Right hindlimb (tissue), 1 donor: ENCODE measurements at regions not wholly inside any gene's neighbourhood (a gene's known extent, or its start where the extent isn't known, plus 50 kb on each side); places are given as distances from the start of the nearest gene placed in this dataset.
"Not testable (repeated sequence)": the region's sequence is repeated elsewhere in the genome, so short reads cannot be mapped to it uniquely, and the experiment has no call there.

Experiments used
- DNase-seq: peaks from one replicate; pipeline ENCODE4 v3.0.0-alpha.2; 2018

DNA sequence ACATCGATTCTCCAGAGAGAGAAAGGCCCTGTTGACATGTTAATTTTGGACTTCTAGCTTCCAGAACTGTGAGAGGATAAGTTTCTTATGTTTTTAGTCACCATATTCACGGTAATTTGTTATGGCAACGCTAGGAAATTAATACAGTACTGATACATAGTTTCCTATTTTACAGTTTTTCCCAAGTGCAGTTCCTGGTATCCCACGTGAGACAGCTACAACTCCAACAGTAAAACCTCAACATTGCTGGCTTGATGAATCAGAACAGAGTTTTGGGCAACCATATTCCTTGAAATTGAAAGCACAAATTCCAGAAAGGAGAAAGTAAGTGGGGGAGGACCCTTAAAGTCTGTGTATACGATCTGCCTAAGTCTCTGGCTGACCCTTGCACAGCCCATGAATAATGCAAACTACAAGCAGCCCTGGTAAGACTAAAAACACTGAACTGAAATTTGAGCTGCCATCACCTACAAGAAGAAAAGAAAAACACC is 505.1 kb upstream of the NRSN1 start:
- peak; percentile 31 for DNase-seq

DNA sequence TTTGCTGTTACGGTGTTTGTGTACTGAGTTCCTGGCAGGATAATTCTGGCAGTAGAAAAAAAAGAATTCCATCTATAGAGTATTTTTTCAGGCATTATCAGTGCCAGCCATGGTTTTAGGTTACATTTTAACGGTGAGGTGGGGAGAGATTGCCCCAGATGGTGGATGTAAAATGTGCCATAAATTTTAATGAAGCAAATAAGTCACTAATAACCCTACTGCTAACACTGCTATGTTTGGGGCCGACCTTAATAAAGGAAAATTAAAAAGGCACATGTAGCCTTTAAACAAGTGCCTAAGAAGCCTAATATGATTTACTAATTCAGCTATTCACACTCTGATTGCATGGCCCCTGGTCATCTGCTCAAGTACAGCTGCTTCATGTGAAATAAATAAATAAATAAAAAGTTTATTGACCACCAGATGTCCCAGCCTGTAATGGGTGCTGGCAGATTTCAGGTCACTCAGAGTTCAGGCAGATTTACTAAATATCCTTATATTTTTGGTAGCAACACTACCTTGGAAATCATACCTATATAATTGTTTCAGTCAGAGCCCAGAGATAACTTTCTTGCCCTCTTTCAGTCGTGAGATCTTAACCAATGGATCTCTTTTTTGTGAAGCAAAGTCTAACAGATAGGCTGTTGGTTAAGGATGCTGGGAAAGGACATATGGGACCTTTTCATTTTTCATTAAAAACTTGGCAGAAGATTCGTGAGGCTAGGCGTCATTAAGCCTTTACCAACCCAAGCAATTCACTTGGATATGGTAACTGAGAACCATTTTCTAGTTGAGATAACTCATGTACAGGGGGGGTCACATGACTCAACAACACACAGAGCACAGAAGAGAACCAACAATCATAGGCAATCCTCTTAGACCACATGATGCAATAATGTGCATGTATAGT is 495.0 kb upstream of the NRSN1 start:
- no peak for DNase-seq

DNA sequence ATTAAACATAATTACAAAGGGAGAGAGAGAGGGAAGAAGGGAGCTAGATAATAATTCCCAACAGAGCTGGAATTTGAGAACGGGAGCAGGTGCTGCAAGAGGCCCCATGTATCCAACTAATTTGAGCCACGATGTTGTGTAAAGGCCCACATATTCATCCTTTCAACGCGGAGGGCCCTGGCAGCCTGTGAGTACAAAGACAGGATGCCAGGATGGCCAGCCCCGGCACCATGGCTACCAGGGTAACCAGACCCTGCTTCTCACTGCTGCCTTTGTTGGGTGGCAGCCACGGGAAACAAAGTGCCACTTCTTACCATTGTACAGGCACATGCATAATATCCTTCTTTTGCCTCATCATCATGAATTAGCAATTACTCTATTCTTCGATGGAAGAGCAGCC is 492.0 kb upstream of the NRSN1 start:
- DNase-seq, result peak; percentile 22

DNA sequence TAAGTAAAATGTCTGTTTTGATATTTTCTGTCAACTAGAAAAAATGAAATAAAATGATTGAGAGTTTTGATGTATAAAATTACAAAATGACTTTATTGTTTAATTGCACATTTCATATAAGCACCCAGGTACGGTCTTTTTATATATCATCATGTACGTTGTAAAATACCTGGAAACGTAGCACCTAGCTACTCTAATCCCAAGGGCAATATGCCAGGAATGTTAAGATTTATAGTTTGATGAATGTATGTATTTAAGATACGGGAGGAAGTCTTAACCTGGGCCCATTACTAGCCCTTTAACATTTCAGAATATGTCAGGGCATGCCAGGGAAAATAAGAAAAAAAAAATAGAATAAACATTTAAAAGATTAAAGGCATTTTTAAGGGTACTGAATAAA is 490.9 kb upstream of the NRSN1 start:
- no peak for DNase-seq

DNA sequence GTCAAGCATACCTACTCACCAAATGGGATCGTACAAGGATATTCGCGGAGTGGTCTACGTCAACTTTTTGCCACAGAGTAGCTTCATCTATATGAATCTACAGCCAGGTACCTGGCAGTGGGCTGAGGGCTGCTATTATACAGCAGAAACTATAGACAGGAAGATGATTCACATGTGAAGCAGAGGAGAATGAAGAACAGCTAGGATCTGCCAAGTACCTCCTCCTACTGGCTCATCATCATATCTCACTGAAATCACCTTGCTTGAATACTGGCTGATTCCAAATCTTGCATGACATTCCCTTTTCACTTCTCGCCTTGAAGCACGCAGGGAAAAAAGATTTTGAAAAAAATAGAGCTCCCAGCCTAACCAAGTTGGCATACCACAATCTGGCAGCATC is 488.7 kb upstream of the NRSN1 start:
- no peak for DNase-seq

DNA sequence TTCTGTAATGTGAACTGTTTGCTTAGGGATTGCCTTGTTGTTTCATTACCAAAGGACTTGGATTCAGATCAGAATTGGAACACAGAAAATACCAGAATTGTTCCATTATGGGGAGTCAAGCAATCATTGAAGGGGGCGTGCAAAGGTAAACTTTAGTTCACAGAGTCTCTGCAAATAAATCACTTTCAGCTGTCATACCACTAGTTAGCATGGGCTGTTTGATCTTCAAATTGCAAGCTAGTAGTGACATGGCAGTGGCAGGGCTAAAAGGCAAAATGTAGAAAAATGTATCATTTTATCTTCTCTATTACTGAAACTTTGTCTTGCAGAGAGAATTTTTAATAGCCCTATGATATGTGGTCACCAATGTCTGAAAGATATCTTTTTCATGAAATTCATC is 483.2 kb upstream of the NRSN1 start:
- DNase-seq, result no peak

DNA sequence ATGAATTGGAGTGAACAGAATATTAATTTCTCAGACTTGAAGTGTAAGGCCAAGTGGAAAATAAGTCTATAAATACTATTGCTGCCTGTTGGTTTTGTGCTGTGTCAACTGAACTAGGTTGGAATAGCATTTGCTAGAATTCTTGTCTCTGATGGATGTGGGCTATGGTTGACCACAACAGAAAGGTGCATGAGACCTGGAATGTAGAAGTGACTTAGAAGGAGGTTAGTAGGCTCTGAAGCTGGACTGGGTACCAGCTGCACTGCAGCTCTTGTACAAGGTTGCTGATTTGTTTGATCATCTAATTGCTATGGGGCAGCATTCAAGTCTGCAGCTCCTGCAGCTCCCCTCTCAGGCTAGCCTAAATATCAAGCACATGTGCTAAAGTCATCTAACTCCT is 479.0 kb upstream of the NRSN1 start:
- no peak for DNase-seq

DNA sequence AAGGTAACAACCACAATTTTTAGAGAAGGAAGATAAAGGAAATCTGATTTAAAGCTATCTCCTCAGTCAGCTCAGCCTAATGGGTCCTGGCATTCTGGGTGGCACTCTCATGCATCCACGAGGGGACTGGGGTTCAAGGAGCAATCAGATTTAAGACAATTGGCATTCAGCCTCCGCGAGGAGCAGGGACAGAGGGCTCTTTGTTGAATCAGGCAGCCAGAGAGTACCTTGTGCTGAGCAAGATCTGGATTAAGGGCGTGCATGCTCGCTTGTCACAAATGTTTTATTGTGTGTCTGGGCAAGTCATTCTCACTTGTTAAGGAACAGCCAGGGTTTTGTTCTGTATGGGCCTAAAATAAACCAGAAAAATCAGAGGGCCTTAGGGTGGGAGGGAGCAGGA is 475.3 kb upstream of the NRSN1 start:
- DNase-seq, result peak; percentile 21

DNA sequence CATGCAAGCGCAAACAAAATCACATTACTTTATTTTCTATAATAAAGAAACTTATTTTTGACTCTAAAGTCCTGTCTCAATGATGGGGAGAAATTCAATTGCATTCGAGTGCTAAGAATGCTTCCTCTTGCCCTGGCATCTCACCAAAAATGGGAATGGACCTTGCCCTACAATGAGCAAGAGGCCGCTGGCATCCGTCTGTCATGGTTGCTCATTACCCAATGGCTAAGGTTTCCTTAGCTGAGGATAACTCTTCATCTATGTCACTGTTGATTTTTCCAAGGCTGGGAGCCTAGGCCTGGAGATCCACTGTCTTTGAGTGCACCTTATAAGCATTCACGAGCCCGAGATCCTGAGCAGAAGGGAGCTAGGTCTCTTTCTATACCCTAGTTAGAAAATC is 471.3 kb upstream of the NRSN1 start:
- no peak for DNase-seq

DNA sequence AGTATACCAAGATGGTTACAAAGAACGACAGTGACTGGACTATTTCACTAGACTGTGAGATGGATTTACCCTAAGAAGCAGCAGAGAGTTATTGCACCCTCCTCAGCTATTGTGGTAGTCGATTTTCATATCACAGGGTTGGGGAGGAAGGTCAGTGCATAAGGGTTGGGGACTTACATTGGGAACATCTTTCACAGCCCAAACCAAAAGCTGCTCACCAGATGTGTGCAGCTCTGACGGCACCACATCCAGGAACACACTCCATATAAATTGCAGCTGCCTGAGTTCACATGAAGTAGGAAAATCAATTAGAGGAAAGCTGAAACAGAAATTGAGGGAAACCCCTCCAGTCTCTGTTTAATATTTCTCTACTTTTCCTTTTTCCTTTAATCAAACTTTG is 470.5 kb upstream of the NRSN1 start:
- peak; percentile 47 for DNase-seq

DNA sequence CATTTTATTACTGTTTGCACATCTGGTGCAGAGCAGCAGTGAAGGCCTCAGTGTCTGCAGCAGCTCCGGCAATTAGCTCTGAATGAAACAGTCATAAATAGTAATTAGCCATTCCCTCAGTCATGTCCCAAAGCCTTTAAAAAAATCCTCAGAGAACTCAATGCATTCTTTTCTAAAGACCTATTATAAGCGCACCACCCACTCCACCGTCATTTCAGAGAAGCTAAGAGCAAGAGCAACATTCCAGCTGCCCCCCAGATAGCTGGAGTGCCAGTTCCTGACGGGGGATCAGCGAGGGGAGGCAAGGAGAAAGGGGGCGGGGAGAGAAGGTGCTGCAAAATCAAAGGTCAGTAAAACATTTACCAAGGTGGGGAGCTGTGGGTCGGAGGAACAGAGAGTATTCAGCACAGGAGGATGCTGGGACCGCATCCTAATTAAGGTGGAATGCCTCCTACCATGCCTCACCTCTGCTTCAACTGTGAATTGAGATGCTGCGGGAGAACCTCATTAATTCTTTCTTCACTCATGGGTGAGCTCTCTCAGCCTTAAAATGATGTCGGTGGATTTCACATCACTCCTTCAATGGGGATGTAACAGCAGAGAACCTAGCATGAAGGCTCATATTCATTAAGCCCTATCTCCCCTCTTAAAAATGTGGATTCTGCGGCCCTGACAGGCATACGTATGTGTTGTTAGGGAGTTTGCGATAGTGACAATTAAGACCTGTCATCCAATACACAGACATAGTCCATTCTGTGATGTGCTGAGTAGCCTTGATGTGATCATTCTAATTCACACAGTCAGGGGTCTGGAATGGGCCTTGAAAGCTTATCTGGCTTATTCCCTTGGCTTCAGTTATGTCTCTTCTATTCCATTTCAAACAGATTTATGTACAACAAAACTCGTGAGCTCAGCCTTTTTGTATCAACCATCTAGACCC is 469.5 kb upstream of the NRSN1 start:
- DNase-seq, result no peak

DNA sequence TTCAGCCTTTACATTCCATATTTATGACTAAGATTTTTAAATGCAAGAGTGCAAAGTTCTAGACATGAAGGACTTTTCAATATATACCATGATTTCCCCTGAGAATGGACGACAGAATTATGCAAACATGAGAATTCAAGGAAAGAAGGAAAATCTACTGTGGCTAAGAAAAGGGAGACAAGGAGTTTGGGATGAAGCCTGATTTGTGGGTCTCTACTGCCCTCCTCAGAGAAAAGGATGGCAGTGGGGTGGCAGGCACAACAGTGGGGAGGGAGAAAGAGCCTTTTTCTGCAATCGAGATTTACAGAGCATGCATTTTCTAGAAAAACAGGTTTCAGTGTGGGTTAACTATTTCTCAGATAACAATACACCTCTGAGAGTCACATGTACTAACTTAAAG is 466.9 kb upstream of the NRSN1 start:
- DNase-seq, result peak; percentile 35

DNA sequence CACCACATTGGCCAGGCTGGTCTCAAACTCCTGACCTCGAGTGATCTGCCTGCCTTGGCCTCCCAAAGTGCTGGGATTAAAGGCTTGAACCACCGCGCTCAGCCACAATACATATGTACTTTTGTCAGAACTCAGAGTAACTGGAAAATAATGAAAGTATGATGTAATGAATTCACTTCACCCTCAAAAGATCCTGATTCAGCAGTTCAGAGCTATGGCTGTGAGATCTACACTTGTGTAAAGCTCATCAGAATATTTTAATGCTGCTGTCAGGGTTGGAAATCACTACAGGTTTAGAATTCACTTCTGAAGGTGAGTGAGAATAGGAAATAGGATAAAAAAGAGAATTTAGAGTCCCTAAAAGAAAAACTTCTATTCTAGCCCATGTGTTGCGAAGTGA is 464.5 kb upstream of the NRSN1 start:
- DNase-seq, result no peak

DNA sequence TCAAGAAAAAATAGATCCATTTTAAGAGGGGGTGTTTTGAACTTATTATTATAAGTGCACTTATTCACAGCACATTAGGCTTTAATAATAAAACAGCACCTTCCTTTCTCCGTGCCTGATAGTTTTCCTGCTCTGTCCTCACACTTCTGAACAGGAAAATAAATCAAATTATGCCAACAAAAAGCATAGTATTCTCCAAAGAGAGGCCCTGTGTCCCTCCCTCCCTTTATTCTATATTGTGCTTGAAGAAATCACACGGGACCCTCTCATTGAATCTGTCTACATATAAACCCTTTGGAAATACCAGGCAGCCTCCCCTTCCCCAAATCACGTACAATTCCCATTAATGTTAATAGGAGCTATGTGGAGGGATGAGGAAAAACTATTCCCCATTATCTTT is 462.9 kb upstream of the NRSN1 start:
- no peak for DNase-seq

DNA sequence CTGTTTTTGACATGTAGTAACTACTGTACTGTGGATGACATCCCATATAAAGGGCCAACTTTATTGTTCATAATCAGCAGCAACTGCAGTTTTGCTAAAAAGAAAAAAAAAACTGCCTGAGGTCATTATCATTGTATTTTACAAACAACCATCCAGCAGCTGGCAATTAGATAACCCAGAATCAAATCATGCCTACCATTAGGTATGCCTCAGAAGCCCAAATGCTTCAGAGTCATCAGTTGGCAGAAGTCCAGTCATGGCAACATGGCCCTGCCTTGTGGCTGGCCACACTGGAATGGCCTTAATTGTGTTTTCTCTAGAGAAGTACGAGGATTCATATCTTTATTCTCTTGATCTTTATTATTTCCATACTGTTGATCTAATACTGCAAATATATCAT is 462.4 kb upstream of the NRSN1 start:
- no peak for DNase-seq

DNA sequence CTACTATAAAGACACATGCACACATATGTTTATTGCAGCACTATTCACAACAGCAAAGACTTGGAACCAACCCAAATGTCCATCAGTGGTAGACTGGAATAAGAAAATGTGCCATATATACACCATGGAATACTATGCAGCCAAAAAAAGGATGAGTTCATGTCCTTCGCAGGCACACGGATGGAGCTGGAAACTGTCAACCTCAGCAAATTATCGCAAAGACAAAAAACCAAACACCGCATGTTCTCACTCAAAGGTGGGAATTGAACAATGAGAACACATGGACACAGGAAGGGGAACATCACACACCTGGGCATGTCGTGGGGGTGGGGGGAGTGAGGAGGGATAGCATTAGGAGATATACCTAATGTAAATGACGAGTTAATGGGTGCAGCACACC is 460.1 kb upstream of the NRSN1 start:
- DNase-seq, result not testable (repeated sequence)

DNA sequence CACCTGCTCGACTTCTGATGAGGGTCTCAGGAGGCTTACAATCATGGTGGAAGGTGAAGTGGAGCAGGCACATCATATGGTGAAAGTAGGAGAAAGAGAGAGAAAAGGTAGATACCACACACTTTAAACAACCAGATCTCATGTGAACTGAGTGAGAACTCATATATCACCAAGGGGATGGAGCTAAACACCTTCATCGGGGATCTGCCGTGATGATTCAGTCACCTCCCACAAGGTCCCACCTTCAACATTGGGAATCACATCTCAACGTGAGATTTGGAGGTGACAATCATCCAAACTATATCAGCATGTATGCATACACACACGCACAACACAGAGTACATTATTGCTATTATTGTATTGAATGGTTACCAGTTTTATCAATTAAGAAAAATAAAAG is 453.3 kb upstream of the NRSN1 start:
- DNase-seq, result no peak

DNA sequence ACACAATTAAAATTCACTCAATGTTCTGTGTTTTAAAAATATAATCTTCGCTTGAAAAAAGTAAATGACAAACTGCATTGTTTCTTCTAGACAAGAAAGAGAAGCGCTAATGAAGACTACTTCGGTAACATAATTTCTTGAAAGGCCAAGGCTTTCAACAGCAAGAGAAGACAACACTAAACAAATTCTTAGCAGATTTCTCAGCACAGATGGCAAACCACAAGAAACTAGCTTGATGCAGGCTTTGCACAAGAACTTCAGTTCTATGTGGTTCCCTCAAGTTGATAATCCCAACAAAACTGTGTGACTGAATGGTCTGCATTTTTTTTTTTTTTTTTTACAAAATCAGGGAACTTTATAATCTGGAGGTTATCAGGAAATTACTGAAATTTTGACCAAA is 447.4 kb upstream of the NRSN1 start:
- DNase-seq, result no peak

DNA sequence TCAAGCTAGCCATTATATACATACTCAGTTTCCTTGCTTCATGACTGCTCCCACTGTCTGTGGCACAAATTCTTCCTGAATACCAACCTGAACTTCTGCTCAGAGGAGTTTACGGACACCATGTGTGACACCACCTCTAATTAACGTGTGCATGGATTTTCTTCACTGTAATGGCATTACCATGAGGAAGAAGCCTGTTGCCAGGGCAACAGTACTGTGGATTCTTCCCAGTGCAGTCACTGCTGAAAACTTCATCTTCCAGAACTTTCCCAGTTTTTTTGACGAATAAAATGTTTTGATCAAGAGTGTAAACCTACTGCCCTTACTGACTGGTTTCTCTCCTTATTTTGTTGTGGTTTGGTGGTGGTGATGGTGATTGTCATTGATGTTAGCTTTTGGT is 444.3 kb upstream of the NRSN1 start:
- DNase-seq, result no peak

DNA sequence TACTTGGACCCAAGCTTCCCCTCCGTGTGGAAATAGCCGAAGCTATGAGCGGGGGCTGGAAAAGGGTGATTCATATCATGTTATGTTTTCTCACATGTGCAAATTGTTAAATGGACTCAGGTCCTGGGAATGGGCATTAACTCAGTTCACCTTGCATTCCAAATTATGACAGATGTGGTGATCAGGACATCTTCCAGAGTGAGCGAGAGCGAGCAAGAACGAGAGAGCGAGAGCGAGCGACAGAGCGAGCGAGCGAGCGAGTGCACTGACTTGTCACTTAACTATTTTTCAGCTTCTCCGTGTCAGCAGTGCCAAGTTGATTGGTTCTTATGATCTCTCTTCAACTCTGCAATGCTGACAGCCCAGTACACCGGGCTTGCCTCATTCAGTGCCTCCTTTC is 437.4 kb upstream of the NRSN1 start:
- DNase-seq, result no peak

DNA sequence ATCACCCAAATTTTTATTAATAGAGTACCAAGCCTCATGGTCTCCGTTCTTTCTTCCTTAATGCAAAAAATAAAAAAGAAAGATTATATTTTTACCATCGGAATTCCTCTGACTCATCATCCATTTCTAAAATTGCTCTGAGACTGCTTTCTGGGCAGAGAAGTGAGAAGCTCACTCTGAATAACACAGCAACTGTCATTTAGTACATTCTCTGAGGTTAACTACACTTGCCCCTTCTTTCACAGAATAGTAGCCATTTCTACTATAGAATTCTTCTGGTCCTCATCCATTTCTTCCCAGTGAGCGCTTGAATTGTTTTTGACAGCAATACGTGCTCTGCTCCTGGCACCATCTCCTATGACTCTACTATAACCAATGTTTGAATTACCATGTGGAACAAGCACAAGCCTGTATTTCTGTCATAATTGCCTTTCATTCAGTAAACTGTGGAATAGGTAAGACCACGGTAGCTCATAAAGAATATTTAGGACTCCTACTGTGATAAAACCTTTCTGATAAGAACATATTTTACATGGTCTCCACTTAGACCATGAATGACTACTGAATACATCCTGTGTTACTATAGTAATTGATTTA is 435.5 kb upstream of the NRSN1 start:
- no peak for DNase-seq

DNA sequence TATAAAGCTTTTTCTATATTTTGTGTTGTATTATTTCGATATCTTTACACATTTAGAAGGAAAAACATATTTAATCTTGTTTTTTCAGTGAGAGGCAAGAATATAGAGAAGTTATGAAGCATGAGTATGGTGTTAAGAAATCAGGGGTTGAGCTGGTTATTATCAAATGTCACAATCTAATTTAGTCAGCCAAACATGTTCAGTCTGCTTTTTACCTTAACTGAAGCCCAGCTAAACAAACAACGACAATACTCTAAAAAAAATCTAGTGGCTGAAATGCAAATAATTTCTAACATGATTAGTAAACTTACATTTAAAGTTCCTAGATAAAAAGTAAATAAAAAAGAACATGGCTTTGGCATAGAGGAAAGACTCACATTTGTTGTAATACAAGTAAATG is 433.8 kb upstream of the NRSN1 start:
- DNase-seq, result no peak

DNA sequence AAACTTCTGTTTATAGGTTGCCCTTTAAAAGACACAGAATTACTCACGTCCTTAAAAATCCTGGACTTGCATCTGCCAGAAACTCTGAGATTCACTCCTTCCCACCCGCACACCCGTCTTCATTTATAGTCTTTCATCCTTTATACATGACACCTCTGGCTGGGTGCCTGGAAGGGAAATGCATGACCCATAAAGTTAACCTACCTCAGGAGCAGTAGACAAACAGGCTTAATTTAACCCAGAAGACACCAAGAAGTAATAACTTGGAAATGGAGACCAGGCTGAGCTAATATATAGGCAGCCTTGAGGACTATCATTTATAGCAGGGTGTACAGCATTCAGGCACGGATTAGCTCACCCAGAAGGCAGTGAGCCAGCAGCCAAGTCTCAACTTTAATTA is 429.0 kb upstream of the NRSN1 start:
- DNase-seq, result peak; percentile 68
